HPDE6-E6E7 (cell line): ENCODE measurements at regions not wholly inside any gene's neighbourhood (a gene's known extent, or its start where the extent isn't known, plus 50 kb on each side); places are given as distances from the start of the nearest gene placed in this dataset.
"Not testable (repeated sequence)": the region's sequence is repeated elsewhere in the genome, so short reads cannot be mapped to it uniquely, and the experiment has no call there.

Experiments
- DNase-seq: peaks from one replicate; pipeline ENCODE4 v3.0.0; 2011; ENCODE audit warnings: missing footprints; ENCODE audit errors: extremely low spot score

DNA sequence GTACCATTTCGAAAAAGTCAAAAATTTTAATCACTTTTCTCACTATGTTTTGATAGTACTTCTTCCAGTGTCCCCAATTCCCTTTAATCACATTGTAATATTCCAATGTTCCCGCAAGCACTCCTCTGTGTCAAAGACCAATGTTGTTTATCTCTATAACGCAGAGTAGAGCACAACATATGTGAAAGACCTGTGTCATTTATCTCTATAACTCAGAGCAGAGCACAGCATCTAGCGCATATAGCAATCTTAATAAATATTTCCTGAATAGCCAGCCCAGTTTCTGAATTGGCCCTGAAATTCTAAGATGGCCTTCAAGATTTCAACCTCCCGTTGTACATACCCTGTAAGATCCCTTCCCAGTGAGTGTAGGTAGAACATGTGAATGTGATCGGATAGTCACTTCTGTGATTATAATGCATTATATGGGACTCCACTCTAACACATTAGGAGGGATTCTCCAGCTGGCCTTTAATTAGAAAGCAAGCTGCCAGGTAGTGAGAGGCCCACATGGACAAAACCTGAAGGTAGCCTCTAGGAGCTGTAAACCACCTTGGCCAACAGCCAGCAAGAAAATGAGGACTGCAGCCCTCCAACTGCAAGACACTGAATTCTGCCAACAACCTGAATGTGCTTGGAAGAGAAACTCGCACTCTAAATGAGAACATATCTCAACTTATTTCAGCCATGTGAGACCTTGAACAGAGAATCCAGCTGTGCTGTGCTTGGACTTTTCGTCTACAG, 238.8 kb upstream of the SYT10 start:
- DNase-seq, result no peak

DNA sequence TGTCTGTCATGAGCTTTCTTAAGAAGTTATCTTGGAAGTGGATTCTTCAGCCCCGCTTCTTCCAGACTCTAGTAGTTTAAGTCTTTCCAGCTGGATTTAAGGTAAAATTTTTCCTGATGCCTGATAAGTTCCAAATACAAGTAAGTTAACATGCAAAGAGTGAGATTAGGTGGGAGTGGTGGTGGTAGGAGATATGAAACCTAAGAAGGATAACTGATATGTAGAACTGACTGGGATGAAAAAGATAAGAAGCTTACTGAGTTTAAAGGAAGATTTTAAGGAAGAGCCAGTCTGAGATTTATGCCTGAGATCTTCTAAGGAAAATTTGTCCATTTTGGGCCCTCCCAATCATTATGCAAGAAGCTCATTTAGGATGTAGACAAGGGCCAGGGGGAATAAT, 250.9 kb upstream of the SYT10 start:
- DNase-seq, result no peak

DNA sequence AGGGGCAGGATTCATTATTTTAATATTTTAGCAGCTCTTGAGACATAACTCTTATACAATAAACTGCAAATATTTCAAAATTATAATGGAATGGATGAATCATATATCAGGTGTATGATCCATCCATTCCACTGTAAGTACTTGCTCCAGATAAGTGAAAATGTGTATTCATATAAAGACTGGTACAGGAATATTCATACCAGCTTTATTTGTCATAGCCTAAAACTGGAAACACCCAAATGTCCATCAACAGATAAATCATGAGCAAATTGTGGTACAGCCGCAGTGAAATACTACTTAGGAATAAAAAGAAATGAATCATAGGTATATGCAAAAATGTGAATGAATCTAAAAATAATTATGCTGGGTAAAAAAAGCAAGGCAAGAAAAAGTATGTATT, 263.6 kb upstream of the SYT10 start:
- DNase-seq, result no peak

DNA sequence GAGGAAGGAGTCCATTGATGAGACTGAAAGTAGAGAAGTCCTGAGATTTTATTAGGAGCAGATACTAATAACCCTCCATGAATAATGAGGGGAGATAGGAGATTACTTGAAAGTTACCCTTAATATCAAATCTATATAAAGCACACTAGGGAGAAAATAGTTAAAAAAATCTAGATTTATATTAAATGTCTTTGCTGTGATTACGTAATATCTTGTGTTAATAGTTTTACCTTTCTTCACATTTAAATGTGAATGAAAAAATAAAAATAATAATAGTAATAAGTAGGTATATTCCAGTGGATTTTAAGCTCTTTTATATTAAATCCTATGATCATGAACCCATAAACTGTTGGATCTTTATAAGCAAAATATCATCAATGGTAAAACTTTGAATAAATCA, 267.3 kb upstream of the SYT10 start:
- no peak for DNase-seq

DNA sequence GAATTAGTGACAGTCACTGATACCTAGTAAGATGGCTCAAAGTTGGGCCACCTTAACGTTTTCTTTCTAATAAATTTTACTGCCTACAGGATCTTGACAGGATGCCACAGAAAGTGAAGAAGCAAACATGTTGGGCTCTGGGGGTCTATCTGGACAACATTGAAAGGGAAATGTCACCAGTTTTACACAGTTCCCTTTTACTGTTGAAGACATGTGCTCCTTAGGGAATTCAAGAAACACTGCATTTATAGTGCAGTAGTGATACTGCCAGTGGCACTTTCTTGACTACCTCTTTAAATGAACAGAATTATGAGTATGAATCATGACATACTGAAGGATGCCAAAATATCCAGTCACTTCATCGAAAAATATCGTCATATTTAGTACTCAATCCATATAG, 269.3 kb upstream of the SYT10 start:
- no peak for DNase-seq

DNA sequence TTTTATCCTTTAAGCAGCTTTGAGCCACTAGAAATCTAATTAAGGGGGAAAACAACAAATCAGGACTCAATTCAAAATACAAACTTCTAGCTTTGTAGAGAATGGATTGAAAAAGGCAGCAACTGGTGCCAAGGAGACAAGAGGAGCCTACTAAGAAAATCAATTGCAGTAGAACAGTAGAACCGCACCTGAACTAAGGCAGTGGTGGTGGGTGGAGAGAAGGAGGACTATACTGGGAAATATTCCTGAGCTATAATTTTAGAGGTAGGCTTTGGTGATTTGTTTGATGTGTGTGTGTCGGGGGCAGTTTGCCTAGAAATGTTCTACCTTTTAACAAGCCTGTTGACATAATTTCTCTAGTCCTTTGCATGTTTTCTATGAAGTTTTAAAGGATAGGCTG, 270.9 kb upstream of the SYT10 start:
- DNase-seq, result no peak

DNA sequence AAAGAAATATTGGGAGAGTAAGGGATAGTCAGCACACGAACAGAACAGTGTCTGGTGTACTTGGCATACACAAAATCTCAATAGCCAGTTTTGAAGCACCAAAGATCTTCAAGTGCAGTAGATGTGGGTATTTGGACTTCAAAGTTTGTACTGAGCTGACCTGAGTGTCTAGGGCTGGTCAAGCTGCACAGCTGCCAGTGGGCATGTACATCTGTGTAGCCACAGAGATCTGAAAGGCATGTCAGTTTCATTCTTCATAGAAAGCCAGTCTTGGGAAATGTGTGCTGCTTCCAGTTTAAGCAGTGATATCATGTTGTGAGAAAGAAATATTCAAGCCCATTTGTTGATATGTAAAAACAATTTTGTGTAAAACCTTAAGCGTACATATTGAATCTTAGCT, 279.0 kb upstream of the SYT10 start:
- no peak for DNase-seq

DNA sequence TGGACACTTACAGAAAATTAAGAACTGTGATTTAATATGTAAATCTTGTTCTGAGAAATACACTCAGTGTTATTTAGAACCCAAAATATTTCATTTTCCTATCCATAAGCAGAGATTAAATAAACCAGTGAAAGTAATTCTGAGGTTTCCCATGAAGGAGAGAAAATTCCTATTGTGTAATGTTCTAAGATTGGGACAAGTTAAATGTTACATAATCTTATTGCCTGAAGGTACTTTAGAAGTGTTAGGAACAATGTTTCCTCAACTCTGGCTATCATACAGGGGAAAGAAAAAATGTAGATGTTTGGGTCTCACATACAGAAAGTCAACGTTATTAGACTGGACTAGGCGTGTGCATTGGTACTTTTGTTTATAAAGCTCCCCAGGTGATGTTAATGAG, 281.9 kb upstream of the SYT10 start:
- no peak for DNase-seq

DNA sequence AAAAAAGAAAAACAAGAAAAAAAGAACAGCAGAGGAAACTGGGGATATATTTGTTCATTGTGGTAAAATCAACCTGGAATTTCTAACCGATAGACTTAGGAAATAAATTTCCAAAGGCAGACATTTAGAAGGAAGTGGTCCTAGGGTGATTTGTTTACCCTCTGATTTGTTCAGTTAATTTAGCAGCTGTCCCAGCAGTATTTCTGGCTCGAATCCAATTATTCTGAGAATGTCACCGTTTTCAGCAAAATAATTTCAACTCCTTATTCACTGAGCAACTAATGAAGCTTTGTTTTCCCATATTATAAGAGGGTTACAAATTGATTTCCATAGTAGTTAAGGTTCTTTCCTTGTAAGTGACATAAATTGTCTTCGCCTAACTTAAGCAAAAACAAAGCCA, 285.2 kb upstream of the SYT10 start:
- DNase-seq, result no peak

DNA sequence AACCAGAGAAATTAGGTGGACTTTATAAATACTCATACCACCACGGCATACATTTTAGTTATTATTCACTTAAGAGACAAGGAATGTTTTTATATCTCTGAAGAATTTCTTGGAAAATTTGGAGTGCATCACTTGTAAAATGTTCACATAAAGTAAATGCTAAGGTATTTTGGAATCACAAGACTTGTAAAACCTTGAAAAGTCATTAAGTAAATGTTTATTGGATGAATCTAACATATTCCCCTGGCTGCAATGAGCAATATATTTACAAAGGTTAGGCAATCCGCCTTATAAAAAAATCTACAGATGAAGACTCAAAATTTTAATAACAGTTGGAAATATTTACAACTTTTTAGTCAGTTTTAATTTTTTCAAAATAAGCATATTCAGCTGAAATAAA, 287.4 kb upstream of the ALG10 start:
- no peak for DNase-seq

DNA sequence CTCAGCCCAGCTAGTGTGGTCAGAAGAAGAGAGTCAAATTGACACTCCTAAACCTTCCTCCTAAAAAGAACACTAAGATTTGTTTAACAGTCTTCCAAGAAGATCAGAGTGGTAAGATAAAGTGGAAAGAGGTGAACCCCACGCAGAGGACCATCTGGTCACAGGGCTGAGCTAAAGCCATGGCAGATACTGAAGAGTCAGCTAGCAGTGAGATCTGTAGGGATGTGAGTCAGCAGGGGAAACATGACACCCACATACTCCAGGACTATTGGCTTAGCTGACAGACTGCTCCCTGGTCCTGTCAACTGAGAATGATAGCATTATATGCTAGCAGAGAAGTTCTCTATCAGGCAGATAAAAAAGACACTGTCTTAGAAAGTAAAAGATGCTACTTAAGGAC, 269.4 kb upstream of the ALG10 start:
- peak; percentile 5 for DNase-seq

DNA sequence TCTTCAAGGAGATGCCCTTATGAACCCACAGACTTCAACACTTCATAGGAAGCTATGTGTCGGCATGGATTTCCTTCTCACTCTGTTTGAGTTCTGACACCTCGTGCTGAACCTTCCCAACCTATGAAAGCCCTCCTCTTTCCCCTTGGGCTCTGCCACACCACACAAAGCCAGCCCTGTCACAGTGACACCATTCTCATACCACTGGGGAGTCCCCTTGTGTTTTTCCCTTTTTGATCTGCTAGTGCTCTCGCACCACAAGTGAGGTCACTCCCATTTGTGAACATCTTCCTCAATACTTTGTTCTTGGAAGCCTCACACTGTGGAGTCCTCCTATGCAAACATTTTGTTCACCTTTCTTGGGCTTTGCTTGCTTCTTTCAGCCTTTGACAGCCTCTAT, 264.6 kb upstream of the ALG10 start:
- DNase-seq, result no peak

DNA sequence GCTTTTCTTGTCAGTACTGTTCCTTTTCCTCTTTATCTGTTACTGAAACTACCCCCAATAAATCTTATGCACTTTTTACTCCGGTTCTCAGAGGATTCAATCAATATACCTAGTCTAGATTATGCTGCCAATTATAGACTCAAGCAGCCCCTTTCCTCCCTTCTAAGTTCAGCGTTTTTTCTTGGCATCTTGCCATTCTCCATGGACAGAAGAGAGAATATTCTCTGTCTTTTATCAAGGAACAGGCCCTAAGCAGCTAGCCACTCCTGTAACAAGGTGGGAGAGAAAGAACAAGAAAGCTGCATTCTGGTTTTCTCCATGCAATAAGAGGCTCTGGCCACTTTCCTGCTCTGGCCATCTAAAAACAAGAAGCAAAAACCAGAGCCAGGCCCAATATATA, 263.0 kb upstream of the ALG10 start:
- no peak for DNase-seq

DNA sequence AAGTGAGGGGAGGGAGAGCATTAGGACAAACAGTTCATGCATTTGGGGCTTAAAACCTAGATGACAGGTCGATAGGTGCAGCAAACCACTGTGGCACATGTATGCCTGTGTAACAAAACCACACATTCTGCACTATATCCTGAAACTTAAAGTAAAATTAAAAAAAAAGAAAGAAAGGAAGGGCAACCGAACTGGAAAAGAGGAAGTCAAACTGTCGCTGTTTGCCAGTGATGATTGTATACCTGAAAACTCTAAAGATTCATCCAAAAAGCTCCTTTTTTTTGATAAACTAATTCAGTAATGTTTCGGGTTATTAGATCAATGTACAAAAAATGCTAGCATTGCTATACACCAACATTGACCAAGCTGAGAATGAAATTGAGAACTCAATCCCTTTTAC, 259.0 kb upstream of the ALG10 start:
- DNase-seq, result no peak

DNA sequence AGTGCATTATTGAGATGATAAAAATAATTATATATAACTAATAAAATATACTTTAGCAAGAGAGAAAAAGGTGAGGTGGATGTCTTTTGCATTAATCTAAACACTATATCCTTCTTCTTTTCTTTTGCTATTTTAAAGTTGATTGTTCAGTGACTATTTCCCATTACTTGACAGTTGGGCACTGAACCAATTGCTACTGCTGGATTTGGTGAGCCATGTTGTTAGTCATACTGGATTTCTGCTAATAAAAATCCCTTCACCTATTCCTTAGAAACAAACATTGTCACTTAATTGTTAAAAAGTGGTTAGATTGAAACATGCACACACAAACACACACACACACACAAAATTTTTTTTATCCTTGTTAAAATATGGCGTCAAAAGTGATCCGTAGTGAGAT, 251.6 kb upstream of the ALG10 start:
- DNase-seq, result no peak

DNA sequence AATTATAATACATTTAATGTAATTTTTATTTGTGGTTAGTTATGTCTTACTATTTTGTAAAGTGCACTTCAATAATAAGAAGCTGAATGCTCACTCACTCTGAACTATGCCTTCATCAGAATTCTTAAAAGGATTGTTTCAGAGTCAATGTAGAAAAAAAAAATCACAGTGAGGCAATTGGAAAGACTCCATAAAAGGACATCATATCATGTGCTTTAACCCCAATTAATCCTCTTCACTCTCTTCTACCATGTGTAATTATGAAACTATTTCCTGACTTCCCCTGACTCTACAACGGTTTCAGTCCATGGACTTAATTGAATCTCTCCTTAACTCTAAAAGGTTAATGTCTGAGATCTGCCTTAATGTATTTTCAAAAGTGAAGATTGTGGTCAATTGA, 250.4 kb upstream of the ALG10 start:
- no peak for DNase-seq

DNA sequence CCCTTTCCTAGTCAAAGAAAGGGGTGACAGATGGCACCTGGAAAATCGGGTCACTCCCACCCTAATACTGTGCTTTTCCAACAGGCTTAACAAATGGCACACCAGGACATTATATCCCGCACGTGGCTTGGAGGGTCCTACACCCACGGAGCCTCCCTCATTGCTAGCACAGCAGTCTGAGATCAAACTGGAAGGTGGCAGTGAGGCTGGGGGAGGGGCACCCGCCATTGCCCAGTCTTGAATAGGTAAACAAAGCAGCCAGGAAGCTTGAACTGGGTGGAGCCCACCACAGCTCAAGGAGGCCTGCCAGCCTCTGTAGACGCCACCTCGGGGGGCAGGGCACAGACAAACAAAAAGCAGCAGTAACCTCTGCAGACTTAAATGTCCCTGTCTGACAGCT, 249.2 kb upstream of the ALG10 start:
- not testable (repeated sequence) for DNase-seq

DNA sequence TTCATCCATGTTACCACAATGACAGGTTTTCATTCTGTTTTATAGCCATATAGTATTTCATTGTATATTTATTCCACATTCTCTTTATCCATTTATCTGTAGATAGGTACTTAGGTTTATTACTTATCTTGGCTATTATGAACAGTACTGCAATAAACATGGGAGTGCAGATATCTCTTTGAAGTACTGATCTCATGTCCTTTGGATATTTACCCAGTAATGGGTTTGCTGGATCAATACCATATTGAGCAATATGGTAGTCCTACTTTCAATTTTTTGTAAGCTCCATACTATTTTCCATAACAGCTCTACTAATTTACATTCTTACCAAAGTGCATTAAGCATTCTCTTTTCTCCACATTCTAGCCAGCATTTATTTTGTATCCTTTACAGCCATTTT, 235.8 kb upstream of the ALG10 start:
- no peak for DNase-seq

DNA sequence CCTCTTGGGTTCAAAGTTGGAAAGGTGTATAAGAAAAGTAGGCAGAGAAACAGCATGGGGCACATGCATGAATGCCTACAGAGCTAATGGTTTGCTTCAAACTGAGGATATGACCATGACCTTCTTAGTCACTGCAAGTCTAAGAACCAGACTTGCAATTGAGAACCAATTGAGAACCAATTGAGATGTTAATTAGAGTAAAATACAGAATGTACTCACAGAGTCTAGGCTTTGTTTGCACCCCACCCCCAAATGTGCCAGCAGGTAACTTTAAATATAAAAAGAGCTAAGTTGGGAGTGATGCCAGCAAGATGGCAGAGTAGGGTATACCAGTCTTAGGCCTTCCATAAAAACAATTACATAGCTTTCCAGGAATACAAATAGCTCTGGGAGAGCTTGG, 227.3 kb upstream of the ALG10 start:
- no peak for DNase-seq

DNA sequence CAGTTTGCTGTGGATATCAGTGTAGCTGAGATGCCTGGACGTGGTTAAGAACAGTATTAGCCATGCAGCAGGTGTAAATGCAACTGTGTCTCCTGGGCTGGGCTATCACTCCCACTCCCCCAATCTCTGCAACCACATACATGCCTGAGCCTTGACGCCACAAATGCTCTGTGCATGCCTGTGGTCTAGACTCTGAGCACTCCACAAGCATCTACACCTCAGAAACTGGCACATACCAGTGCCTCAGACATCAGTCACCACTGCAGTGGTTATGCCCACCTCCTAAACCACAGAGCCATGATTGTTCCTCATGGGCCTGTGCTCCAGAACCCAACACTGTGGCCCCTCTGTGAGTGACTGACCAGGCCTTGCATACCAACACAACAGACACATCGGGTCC, 226.8 kb upstream of the ALG10 start:
- peak; percentile 28 for DNase-seq

DNA sequence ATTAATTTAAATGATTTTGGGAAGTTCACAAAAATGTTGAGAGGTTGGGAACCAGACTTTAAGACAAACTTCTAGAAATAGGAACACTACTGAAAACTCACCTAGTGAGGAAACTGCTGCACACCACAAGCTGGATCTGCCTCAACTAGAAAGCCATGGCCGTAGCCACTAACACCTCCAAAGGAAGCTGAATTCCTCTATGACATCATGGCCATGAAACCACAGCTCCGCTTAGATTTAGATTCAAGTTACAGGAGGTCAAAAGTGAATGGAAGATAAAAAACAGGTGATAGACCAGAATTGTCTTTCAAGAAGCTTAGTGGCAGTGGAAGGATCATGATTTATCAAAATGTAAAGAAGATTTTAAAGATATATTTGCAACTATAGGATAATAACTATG, 208.8 kb upstream of the ALG10 start:
- no peak for DNase-seq

DNA sequence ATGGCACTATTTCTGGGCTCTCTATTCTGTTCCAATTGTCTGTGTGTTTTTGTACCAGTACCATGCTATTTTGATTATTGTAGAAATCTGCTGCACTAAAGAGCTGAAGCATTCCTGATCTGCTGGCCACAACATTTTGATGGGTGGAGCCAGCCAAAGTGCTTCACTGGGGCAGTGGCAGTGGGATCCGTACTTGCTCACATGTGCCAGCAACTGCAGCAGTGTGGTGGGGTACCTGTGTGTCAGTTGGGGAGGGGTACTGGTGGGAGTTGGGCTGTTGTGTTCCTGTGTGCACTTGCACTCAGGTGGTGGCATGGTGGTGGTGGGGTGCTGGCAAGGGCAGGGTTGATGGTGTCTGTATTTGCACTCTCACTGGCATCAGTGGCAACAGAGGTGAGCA, 204.6 kb upstream of the ALG10 start:
- no peak for DNase-seq

DNA sequence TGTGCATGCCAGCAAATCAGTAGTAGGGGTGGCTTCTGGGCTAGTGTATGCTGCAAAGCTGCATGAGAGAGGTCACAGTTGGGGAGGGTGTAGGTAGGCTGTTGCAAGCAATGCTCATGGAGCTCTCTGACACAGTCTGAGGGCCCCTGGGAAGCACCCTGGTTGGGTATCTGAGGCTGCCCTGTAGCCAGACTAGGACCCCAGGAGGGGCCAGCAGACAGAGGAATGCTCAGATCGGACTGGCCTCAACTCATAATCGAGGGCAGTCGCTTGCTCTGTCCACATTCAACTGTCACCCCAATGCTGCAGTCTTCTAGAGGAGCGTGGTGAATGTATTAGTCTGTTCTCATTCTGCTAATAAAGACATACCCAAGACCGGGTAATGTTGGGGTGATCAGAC, 204.0 kb upstream of the ALG10 start:
- DNase-seq, result no peak

DNA sequence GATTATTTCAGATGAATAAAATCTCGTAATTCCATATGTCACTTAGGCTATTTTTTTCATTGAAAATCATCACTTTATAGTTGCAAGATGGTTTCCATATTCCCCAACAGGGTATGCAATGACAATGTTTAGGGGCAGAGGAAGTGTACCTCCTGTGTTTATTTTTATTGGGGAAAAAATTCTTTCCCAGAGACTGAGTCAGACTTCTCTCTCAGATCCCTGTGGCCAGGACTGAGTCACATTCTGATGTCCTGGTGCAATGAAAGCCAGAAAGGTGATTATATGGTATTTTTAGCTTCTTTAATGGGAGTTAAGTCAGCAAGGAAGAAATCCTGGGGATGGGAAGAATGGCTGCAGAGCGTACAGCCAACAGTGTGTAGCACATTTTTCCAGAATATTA, 196.9 kb upstream of the ALG10 start:
- DNase-seq, result no peak
